Breast epithelium (tissue), 3 donors: ENCODE measurements at regions not wholly inside any gene's neighbourhood (a gene's known extent, or its start where the extent isn't known, plus 50 kb on each side); places are given as distances from the start of the nearest gene placed in this dataset.

Source experiments
- CTCF ChIP-seq, 3 donors: fragments of 450-650 bp; IDR thresholded peaks; one replicate each; pipeline ENCODE4 v1.5.1; 2016 to 2017; ENCODE audit warnings: antibody characterized with exemption in 3 of 3, mild to moderate bottlenecking in 3 of 3, moderate library complexity in 3 of 3
- POLR2AphosphoS5 ChIP-seq, 3 donors: sonication (generic); formaldehyde crosslinking; IDR thresholded peaks; one replicate each; pipeline ENCODE4 v1.6.1; 2017; ENCODE audit warnings: antibody characterized with exemption in 3 of 3

- no peak for TF ChIP-seq CTCF (IDR thresholded peaks at IDR 0.05)
- TF ChIP-seq POLR2AphosphoS5 (IDR thresholded peaks at IDR 0.05), result no peak
These were observed 139.4 kb downstream of the RNF152 start for GRCh38 chr18:61753373-61753772.
